Keratinocyte (primary cell): ENCODE measurements at regions not wholly inside any gene's neighbourhood (a gene's known extent, or its start where the extent isn't known, plus 50 kb on each side); places are given as distances from the start of the nearest gene placed in this dataset.

Experiments
- DNase-seq: peaks from one replicate; pipeline ENCODE4 v3.0.0-alpha.2; 2011; ENCODE audit warnings: low read depth, missing footprints, low spot score
- FAIRE-seq: peaks from 2 replicates; lab custom pipeline; 2011; peaks lifted over from hg19 to GRCh38; lab: Jason Lieb, UNC
- H2AFZ ChIP-seq: 2 replicates; pipeline ENCODE4 v1.6.0; 2012; ENCODE audit warnings: low read length, control low read depth, inconsistent platforms; ENCODE audit not compliant: control insufficient read depth
- H3K27ac ChIP-seq: 2 replicates; pipeline ENCODE4 v1.5.1; 2011; ENCODE audit warnings: low read length; ENCODE audit not compliant: control insufficient read depth, insufficient read depth
- H3K27me3 ChIP-seq: 3 replicates; pipeline ENCODE4 v1.6.0; 2011; ENCODE audit warnings: low read length; ENCODE audit not compliant: control insufficient read depth, insufficient read depth; ENCODE audit errors: extremely low read depth
- H3K36me3 ChIP-seq, 2 experiments: 2 replicates in 1 of 2; 3 replicates in 1 of 2; pipeline ENCODE4 v1.5.1; 2011; ENCODE audit warnings: low read length in 2 of 2, mild to moderate bottlenecking in 1 of 2; ENCODE audit not compliant: control insufficient read depth in 2 of 2, insufficient read depth in 2 of 2; ENCODE audit errors: extremely low read depth in 1 of 2
- H3K4me1 ChIP-seq: 3 replicates; pipeline ENCODE4 v1.5.1; 2011; ENCODE audit warnings: low read length; ENCODE audit not compliant: control insufficient read depth, insufficient read depth; ENCODE audit errors: extremely low read depth
- H3K4me2 ChIP-seq: 3 replicates; pipeline ENCODE4 v1.6.0; 2011; ENCODE audit warnings: low read depth, low read length; ENCODE audit not compliant: control insufficient read depth, insufficient read depth; ENCODE audit errors: extremely low read depth
- H3K4me3 ChIP-seq, 3 experiments: fragments of 200-600 bp in 1 of 3; sonication (generic) in 1 of 3; 2 replicates in 2 of 3; 3 replicates in 1 of 3; pipeline ENCODE4 v1.5.1; 2011 to 2016; ENCODE audit warnings: low read length in 3 of 3, mild to moderate bottlenecking in 3 of 3, control low read depth in 2 of 3, inconsistent platforms in 1 of 3, low read depth in 1 of 3, mixed read lengths in 1 of 3, mixed run types in 1 of 3, moderate library complexity in 1 of 3; ENCODE audit not compliant: control insufficient read depth in 2 of 3, insufficient read depth in 2 of 3; ENCODE audit errors: extremely low read depth in 1 of 3
- H3K79me2 ChIP-seq: 2 replicates; pipeline ENCODE4 v1.6.0; 2012; ENCODE audit warnings: low read length; ENCODE audit not compliant: control insufficient read depth, insufficient read depth
- H3K9ac ChIP-seq: 3 replicates; pipeline ENCODE4 v1.6.0; 2011; ENCODE audit warnings: low read length; ENCODE audit not compliant: control insufficient read depth, insufficient read depth; ENCODE audit errors: extremely low read depth
- H3K9me1 ChIP-seq: 3 replicates; pipeline ENCODE4 v1.6.0; 2011; ENCODE audit warnings: low read length; ENCODE audit not compliant: control insufficient read depth, insufficient read depth; ENCODE audit errors: extremely low read depth
- H3K9me3 ChIP-seq: 2 replicates; pipeline ENCODE4 v1.5.1; 2012; ENCODE audit warnings: low read depth, low read length; ENCODE audit not compliant: control insufficient read depth
- H4K20me1 ChIP-seq: 3 replicates; pipeline ENCODE4 v1.6.0; 2011; ENCODE audit warnings: low read length; ENCODE audit not compliant: control insufficient read depth, insufficient read depth; ENCODE audit errors: extremely low read depth
- CTCF ChIP-seq, 3 experiments: IDR thresholded peaks in 1 of 3; conservative IDR thresholded peaks in 1 of 3; optimal IDR thresholded peaks in 1 of 3; 2 replicates in 2 of 3; 3 replicates in 1 of 3; pipeline versions ENCODE3 to v1.5.1; 2011; ENCODE audit warnings: low read length in 3 of 3, mild to moderate bottlenecking in 3 of 3, moderate library complexity in 2 of 3, control low read depth in 1 of 3, inconsistent platforms in 1 of 3; ENCODE audit not compliant: insufficient read depth in 2 of 3; ENCODE audit errors: extremely low read depth in 1 of 3
- EZH2 ChIP-seq: IDR thresholded peaks from one replicate; pipeline ENCODE4 v1.6.1; 2012; ENCODE audit warnings: inconsistent platforms, mild to moderate bottlenecking, low read length, moderate library complexity
- dilution Hi-C: fragments of 300-500 bp; cut with MboI; formaldehyde crosslinking; loops from one replicate; pipeline ENCODE4 v1.7.0; 2020; ENCODE audit warnings: low sequenced_read_pairs; ENCODE audit not compliant: extremely low pct_ligation_motif_present

- no peak overlapping the region for H3K9ac ChIP-seq
- H4K20me1 ChIP-seq: no peaks in the 10 kb centered on the region
- no peaks in the 10 kb centered on the region for H3K27me3 ChIP-seq
- H3K79me2 ChIP-seq: no peaks in the 10 kb centered on the region
- H3K4me3 ChIP-seq: no peak overlapping the region
- no peaks in the 10 kb centered on the region for H3K9me3 ChIP-seq
- TF ChIP-seq CTCF (optimal IDR thresholded peaks at IDR 0.05 in 1 of 3, IDR thresholded peaks at IDR 0.05 in 1 of 3, conservative IDR thresholded peaks at IDR 0.05 in 1 of 3; ENCODE audit: extremely low read depth in 1 of 3, insufficient read depth in 2 of 3, low read length in 3 of 3): no peak
- TF ChIP-seq EZH2: no peak
- DNase-seq (no peak), FAIRE-seq (no peak)
- dilution Hi-C loops: no loop called here
- no peak overlapping the region for H2AFZ ChIP-seq
- H3K36me3 ChIP-seq: no peaks in the 10 kb centered on the region
- no peaks in the 10 kb centered on the region for H3K9me1 ChIP-seq
- H3K4me2 ChIP-seq: no peak overlapping the region
- no peaks in the 10 kb centered on the region for H3K4me1 ChIP-seq
- H3K27ac ChIP-seq: no peak overlapping the region
Measured at GRCh38 chr13:44128552-44129001, 245.0 kb upstream of the SERP2 start.

- H3K9me1 ChIP-seq: no peaks in the 10 kb centered on the region
- H3K4me3 ChIP-seq: no peak overlapping the region
- no peak for FAIRE-seq
- no peaks in the 10 kb centered on the region for H3K9me3 ChIP-seq
- H3K4me2 ChIP-seq: no peak overlapping the region
- DNase-seq: no peak
- no peak overlapping the region for H3K27ac ChIP-seq
- TF ChIP-seq CTCF (optimal IDR thresholded peaks at IDR 0.05 in 1 of 3, IDR thresholded peaks at IDR 0.05 in 1 of 3, conservative IDR thresholded peaks at IDR 0.05 in 1 of 3; ENCODE audit: extremely low read depth in 1 of 3, insufficient read depth in 2 of 3, low read length in 3 of 3) (no peak), EZH2 (no peak)
- H3K79me2 ChIP-seq: no peaks in the 10 kb centered on the region
- H3K9ac ChIP-seq: no peak overlapping the region
- dilution Hi-C loops: no loop called here
- no peaks in the 10 kb centered on the region for H3K27me3 ChIP-seq
- no peaks in the 10 kb centered on the region for H4K20me1 ChIP-seq
- H2AFZ ChIP-seq: no peak overlapping the region
- no peaks in the 10 kb centered on the region for H3K4me1 ChIP-seq
- H3K36me3 ChIP-seq: no peaks in the 10 kb centered on the region
Measured at GRCh38 chr13:44129418-44129817, 244.2 kb upstream of the SERP2 start.
